GM21825 (cell line): ENCODE measurements at regions not wholly inside any gene's neighbourhood (a gene's known extent, or its start where the extent isn't known, plus 50 kb on each side); places are given as distances from the start of the nearest gene placed in this dataset.

Source experiments
- ATAC-seq: cut with Tn5 transposase; IDR thresholded peaks from one replicate; pipeline ENCODE4 v1.9.1; 2021; ENCODE audit warnings: mild to moderate bottlenecking, moderate library complexity; ENCODE audit not compliant: unreplicated experiment

GRCh38 chr4:59223292-59223941 lies 1976.7 kb upstream of the ADGRL3 start:
- ATAC-seq: no peak

DNA sequence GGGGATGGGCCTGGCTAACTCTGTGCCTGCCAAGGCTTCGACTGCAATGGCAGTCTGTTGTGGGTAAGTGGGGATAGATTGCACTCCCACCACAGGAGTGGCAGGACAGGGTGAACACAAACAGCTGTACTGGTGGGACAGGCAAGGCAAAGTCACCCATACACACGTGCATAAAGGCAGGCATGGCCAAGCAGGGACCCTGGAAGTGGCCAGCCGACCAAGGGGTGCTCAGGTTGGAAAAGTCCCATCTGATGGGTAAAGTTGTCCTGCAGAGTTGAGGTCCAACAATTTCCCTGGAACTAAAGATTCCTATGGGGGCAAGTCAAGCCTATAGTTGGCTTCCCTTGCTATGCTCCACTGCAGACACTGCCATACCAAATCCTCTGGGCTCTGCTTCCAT lies 1961.9 kb upstream of the ADGRL3 start:
- no peak for ATAC-seq

- ATAC-seq: no peak
Observed at GRCh38 chr4:59240011-59240410, 1960.1 kb upstream of the ADGRL3 start.

DNA sequence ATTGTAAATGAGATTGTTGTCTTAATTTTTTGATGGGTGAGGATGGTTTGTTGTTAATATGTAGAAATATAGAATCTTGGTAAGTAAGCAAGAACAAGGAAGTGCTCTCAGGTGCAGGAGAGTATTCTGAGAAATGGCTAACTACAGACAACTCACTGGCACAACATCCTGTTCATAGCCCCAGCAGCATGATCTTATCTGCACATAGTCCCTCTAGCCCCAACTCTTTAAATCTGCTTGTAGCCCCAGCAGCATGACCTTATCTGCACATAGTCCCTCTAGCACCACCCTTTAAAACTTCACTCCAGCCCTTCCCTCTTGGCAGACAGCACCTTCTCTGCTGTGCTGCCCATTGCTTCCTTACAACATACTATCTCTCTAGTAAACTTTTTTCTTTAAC lies 1957.1 kb upstream of the ADGRL3 start:
- ATAC-seq: no peak

DNA sequence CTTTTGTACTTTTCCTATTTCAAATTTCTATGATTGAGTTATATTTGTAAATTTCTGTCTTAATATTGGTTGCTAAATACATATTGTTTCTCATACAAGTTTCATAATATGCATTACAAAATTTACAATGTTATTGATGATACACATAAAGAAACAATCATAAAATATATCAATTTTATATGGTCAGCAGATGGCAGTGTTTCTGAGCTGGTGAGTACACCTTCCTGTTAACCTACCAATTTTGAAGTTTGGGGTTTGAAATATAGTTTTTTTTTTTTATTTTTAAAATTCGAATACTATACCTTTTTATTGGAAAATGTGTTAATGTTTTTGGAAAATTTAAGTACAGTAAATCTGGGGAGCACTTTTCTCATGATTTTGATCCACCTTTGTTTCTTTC lies 1953.1 kb upstream of the ADGRL3 start:
- ATAC-seq: no peak

- ATAC-seq: no peak
Observed at GRCh38 chr4:59248313-59248712, 1951.8 kb upstream of the ADGRL3 start.

DNA sequence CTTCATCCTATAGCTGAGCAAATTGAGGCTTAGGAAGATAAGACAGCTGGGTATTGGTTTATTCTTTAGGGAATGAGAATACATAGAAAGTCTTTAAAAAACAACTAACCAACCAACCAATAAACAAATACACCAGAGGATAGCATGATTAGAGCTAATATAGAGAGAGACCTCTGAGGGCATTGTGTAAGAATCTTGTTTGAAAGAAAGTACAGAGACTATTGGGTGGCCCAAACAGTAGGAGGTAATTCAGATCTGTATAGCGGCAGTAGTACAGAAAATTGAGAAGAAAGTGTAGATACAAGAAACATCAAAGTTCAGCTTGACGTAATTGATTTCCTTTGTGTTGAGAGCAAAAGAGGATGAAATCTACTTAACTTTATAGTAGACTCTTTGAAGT lies 1951.0 kb upstream of the ADGRL3 start:
- no peak for ATAC-seq

DNA sequence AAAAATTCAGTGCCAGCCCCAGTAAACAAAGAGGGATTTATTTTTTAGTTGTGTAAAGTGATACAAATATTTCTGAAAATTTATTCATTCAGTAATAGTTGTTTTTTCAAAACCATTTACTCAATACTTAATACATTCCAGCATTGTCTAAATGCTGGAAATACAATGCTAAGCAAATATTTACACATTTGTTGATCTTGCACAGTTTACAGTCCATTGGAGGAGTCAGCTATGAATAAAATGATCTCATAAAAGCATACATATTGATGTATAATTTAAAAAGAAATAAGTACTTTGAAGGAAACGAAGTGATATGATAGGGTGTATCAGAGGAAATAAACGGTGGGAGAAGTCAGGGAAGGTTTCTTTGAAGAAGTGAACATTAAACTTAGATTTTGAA lies 1942.1 kb upstream of the ADGRL3 start:
- no peak for ATAC-seq

DNA sequence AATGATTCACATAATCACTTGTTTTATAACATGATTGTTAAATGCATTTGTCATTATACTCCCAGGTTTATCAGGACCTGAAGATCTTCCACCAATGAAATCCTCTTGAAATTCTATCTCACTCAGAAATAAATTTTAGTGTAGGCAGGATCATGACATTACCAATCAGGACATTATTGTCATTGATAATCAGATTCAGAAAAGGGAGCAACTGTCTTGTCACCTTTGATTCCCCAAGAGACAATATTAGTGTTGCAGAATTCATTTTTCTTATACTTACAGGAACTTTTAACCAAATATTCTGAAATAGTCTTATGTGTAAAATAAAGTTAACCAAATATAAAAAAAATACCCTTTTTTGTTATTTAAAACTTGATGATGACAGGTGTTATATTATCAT lies 1892.5 kb upstream of the ADGRL3 start:
- no peak for ATAC-seq

- ATAC-seq: no peak
Observed at GRCh38 chr4:59314637-59315036, 1885.5 kb upstream of the ADGRL3 start.

- ATAC-seq: no peak
Observed at GRCh38 chr4:59339631-59340030, 1860.5 kb upstream of the ADGRL3 start.

DNA sequence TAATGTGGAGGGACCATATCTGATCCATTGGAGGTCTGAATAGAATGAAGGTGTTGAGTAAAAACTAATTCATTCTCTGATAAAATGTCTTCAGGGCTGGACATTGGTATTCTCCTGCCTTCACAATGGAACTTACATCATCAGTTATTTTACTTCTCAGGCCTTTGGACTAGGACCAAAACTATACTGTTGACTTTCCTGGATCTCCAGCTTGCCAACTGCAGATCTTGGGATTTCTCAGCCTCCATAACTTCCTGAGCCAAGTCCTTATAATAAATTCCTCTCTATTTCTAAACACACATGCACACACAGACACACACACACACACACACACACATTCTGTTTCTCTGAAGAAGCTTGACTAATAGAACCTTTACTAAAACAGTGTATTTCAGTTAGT lies 1858.6 kb upstream of the ADGRL3 start:
- no peak for ATAC-seq

GRCh38 chr4:59348949-59349348 lies 1851.2 kb upstream of the ADGRL3 start:
- no peak for ATAC-seq

- no peak for ATAC-seq
Observed at GRCh38 chr4:59369229-59369628, 1830.9 kb upstream of the ADGRL3 start.

- no peak for ATAC-seq
Observed at GRCh38 chr4:59374416-59374815, 1825.7 kb upstream of the ADGRL3 start.

DNA sequence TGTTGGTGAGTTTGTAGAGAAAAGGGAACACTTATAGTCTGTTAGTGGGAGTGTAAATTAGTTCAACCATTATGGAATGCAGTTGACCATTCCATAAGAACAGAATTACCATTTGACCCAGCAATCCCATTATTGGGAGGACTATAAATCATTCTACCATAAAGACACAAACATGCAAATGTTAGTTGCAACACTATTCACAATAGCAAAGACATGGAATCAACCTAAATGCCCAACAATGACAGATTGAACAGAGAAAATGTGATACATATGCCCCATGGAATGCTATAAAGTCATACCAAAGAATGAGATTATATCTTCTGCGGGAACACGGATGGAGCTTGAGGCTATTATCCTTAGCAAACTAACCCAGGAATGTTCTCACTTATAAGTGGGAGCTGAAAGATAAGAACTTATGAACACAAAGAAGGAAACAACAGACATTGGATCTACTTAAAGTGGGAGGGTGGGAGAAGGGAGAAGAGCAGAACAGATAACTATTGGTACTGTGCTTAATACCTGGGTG lies 1819.2 kb upstream of the ADGRL3 start:
- ATAC-seq: no peak

- ATAC-seq: no peak
Observed at GRCh38 chr4:59381591-59381990, 1818.5 kb upstream of the ADGRL3 start.

GRCh38 chr4:59387759-59388758 lies 1812.1 kb upstream of the ADGRL3 start:
- no peak for ATAC-seq

- ATAC-seq: no peak
Observed at GRCh38 chr4:59393780-59394179, 1806.3 kb upstream of the ADGRL3 start.

DNA sequence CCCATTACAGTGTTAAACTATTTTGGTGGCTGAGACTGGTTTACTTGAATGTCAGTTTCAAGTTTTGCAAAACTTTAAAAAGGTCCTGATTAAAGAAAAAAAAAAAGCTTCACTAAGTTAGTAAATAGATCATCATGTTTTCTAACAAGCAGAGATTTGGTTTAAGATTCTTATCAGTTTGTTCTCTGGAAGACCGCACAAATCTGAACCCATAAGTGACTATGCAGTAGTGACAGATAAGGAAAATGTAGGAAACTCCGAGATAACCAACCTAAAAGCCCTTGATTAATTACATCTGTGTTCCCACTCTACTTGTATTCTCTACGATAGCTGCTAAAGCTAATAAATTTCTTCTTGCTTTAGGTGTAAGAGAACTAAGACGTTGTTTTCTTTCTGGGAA lies 1799.8 kb upstream of the ADGRL3 start:
- no peak for ATAC-seq

DNA sequence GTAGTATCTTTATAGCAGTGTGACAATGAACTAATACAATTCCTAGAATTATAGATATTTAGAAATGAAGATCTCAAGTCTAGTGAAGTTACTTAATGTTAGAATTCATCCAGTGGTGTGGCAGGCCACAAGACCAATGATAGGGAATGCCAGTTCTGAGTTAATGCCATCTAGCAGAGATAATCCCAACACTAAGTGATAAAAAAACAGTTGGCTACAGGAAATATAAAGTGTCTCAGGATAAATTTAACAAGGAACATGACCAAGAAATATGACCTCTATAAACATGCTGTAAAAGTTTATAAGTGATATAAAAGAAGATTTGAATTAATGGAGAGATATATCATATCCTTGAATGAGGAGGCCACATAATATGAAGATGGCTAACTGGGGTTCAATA lies 1790.5 kb upstream of the ADGRL3 start:
- ATAC-seq: no peak

- ATAC-seq: no peak
Observed at GRCh38 chr4:59412739-59413138, 1787.4 kb upstream of the ADGRL3 start.
